HG02798 (cell line): ENCODE measurements at regions not wholly inside any gene's neighbourhood (a gene's known extent, or its start where the extent isn't known, plus 50 kb on each side); places are given as distances from the start of the nearest gene placed in this dataset.
"Not testable (repeated sequence)": the region's sequence is repeated elsewhere in the genome, so short reads cannot be mapped to it uniquely, and the experiment has no call there.

Experiments used
- ATAC-seq: cut with Tn5 transposase; IDR thresholded peaks from one replicate; pipeline ENCODE4 v1.9.1; 2021; ENCODE audit warnings: mild to moderate bottlenecking; ENCODE audit not compliant: unreplicated experiment, poor library complexity

- ATAC-seq, result no peak
Measured at GRCh38 chr3:145531548-145531947, 629.4 kb downstream of the PLOD2 start.

- ATAC-seq, result no peak
Measured at GRCh38 chr3:145533696-145534095, 627.3 kb downstream of the PLOD2 start.

- ATAC-seq, result no peak
Measured at GRCh38 chr3:145536461-145536860, 624.5 kb downstream of the PLOD2 start.

- ATAC-seq, result no peak
Measured at GRCh38 chr3:145550522-145550921, 610.5 kb downstream of the PLOD2 start.

- no peak for ATAC-seq
Measured at GRCh38 chr3:145557405-145557804, 603.6 kb downstream of the PLOD2 start.

DNA sequence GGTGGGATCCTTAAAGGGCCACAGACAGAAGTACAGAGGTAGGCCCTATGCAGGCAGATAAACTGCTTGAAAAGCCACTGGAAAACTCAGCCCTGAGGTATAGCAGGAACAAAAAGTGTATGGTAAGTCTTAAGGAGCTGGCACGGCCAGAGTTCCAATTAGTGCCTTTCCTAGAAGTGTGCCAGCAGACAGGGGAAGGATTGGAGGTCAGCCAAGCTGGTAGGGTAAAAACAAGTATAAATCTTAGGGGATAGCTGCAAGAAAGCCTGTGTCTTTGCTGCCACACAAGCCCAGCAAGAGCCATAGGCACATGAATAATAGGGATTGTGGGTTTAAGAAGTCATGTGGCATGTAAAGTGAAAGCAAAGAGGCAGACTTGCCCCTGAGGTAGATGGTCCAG is 582.5 kb downstream of the PLOD2 start:
- ATAC-seq, result no peak

DNA sequence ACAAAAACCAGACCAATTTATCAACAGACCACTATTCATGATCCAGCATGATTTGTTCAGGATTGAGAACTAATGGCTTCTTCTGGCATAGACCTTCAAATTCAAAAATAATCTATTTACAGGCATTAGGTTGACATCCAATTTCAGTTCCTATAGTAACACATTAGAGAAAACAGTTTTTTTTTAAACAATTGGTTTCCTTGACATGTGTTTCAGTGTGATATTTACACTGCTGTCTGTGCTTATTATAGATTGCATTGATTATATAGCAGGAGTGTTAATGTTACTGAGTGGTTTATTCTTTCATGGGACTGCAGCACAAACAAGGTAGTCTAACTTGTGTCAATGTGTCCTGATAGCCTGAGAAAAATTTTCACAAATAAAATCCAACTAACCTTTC is 579.3 kb downstream of the PLOD2 start:
- ATAC-seq, result no peak

DNA sequence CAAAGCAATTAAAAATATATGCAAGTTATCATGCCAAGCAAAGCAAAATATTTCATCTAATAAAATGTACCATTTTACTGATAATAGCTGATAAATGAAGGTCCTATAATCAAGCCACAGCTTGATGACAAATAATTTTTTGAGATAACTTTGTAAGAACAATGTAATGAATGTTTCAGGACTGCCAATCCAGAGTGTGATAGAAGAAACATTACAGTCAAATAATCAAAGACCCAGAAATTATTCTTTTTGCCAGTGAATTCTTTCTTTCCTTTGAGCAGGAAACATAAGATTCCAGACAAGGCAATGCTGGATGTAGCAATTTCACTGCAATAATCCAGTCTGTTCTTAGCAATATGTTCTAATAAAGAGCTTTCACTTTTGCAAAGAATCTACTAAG is 556.1 kb downstream of the PLOD2 start:
- no peak for ATAC-seq

- no peak for ATAC-seq
Measured at GRCh38 chr3:145620002-145620401, 541.0 kb downstream of the PLOD2 start.

- no peak for ATAC-seq
Measured at GRCh38 chr3:145620486-145620885, 540.5 kb downstream of the PLOD2 start.

DNA sequence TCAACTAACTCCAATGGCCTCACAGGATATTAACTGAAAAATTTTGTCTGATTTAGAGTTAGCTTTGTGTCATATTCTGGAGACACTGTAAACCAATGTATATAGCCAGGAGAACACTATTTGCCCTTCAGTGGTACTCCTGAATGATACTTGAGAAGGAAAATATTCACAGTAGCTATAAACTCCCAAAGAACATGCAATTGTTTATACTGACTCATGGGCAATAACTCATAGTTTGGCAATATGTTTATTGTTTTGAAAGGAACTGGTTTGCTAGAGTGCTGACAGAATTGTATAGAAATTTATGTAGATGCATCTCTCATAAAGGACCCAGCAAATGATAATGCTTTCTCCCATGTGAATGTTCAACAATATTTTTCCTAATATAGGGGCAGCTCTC is 537.6 kb downstream of the PLOD2 start:
- no peak for ATAC-seq

- no peak for ATAC-seq
Measured at GRCh38 chr3:145628211-145628610, 532.8 kb downstream of the PLOD2 start.

DNA sequence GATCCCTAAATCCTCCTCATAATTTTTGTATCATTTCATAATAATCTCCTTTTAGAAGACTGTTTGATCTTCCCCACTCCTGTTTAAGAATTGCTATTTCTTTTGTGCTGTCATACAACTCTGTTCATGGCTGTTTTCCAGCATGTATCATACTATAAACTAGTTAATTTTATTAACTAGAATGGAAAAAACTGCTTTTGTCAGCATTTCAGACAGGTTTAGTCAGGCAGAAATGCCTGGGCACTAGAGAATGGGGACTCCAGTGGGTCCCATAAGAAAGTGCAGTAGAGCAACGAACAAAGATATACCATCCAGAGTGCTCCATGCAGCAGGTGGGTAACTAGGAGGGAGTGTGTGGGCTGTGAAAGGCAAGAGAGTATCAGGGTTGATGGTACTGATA is 523.9 kb downstream of the PLOD2 start:
- ATAC-seq, result no peak

DNA sequence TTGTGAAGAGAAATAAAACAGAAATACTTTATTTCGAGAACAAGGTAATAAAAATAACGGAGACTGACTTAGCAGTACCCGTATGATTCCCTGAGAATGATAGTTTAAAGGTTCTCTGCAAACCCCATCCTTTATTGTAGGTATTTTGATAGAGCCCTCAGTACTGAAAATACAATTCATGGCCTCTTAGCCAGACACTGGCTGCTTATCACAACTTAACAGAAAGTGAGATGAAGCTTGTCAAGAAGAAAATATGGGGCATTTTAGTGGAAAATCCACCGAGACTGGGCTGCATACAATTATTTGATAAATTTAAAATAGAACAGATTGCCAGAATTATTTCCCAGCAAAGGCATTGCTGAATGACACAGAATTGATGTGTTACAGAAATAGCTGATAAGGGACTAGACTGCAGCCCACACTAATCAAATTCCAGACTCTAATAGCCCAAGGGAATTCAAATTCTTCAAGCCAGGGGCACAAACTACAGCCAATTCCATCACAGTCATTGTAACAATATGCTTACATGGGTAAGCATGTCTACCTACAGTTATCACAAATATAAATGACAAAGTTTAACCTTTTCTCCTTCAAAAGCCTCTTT is 521.9 kb downstream of the PLOD2 start:
- no peak for ATAC-seq

DNA sequence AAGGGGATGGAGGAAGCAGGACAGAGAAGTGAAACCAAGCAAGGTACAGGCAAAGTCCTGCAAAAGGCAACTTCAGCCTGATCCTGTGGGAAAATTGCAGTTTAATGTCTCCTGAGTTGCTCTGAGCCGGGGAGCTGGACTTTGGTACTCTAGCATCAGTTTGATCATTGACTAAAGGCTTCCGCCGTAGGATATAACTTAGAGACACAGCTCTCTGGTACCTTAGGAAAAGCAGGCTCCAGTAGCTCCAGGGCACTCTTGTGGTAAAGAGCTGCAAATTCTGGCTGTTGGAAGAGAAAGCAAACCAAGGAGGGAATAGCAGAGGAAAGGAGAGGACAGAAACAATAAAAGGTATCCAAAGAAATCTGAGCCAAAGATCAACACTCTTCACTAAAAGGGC is 521.1 kb downstream of the PLOD2 start:
- no peak for ATAC-seq

GRCh38 chr3:145648396-145648795 is 512.6 kb downstream of the PLOD2 start:
- no peak for ATAC-seq

- no peak for ATAC-seq
Measured at GRCh38 chr3:145649368-145649887, 511.6 kb downstream of the PLOD2 start.

DNA sequence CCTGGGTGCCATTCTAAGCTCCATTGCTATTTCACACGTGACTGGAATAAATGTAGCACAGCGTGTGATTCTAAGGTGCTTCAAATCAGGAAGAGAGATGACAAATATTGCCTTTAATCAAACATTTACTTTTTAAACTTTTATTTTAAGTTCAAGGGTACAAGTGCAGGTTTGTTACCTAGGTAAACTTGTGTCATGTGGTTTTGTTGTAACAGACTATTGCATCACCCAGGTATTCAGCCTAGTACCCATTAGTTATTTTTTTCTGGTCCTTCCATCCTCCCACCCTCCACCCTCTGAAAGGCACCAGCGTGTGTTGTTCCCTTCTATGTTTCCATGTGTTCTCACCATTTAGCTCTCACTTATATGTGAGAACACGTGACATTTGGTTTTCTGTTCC is 510.8 kb downstream of the PLOD2 start:
- ATAC-seq, result no peak

- ATAC-seq, result no peak
Measured at GRCh38 chr3:145671121-145671520, 489.9 kb downstream of the PLOD2 start.

DNA sequence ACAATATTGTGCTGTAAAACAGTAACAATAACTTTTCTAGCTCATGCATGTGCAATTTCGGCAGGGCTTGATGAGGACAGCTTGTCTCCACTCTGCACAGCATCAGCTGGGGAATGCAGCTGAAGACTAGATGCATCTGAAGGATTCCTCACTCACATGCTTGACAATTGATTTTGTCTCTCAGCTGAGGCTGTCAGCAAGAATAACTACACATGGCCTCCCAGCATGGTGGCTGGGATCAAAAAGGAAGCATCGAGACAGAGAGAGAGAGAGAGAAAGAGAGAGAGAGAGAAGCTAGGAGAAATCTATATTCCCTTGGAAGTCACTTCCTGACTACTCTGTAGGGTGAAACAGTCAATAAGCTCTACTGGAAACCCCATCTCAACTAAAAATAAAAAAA is 487.1 kb downstream of the PLOD2 start:
- ATAC-seq, result no peak

DNA sequence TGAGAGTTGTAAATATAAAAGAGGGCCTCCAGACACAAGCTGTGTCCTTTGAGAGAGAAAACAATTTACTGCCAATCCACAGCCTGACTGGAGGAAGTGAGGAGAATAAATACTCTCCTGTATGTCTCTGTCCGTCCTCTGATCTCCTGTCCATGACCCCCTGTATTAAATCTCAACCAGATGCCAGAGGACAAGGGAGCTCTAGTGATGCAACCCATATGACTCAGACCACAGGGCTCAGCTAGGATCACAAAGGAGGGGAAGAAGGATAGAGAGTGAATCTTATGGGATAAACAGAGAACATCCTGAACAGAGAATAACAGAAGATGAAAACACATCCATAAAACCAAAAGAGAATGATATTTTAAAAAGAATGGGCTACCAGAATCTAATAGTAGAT is 482.6 kb downstream of the PLOD2 start:
- ATAC-seq, result no peak

DNA sequence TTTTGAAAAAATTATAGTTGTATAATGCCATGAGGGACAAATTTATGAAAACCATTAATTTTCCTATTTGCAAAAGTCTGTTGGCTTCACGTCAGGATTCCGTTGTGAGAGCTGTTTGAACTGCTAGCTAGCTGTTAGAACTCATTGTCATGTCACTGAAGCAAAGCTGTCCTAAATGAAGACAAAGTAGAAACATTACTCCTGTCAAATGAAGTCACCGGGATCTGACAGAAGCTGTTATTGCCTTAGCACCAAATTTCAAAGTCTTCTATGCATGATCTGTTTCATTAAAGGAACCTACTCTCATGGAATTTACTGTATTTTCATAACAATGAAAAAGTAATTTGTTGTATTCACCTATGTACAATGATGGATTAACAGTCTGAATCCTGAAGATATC is 479.8 kb downstream of the PLOD2 start:
- ATAC-seq, result no peak

- not testable (repeated sequence) for ATAC-seq
Measured at GRCh38 chr3:145687978-145688377, 473.0 kb downstream of the PLOD2 start.
